ENCODE measurements at regions not wholly inside any gene's neighbourhood (a gene's known extent, or its start where the extent isn't known, plus 50 kb on each side); places are given as distances from the start of the nearest gene placed in this dataset.

DNA sequence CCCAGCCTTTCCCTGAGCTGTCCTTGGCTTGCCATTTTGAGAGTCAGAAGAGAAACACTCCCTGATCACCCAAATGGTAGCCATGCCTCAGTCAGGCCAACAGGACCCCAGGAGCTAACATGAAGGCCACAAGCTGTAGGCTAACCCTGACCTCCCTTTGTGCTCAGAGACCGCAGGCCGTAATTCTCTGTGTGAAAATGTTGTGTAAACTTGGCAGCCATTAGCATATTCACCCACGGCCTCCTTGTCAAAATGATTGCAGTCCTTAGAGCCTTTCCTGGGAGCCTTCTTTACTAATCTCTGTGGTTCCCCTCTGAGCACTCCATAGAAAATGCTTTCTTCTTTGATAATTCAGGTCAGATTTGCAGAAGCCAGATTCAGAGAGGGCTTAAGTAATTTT lies 418.9 kb downstream of the COG6 start:
- no peak for TF ChIP-seq JUNB (IDR thresholded peaks at IDR 0.05; ENCODE audit: unreplicated experiment)
- no peak for TF ChIP-seq CTCF (conservative IDR thresholded peaks at IDR 0.05; ENCODE audit: low read depth in 2 of 2)
- TF ChIP-seq CREB1 (CRISPR knock-in tag; IDR thresholded peaks at IDR 0.05; ENCODE audit: low read depth), result no peak
- no peak for TF ChIP-seq POLR2AphosphoS5 (IDR thresholded peaks at IDR 0.05; ENCODE audit: low read depth)
- TF ChIP-seq, protein P1, sequence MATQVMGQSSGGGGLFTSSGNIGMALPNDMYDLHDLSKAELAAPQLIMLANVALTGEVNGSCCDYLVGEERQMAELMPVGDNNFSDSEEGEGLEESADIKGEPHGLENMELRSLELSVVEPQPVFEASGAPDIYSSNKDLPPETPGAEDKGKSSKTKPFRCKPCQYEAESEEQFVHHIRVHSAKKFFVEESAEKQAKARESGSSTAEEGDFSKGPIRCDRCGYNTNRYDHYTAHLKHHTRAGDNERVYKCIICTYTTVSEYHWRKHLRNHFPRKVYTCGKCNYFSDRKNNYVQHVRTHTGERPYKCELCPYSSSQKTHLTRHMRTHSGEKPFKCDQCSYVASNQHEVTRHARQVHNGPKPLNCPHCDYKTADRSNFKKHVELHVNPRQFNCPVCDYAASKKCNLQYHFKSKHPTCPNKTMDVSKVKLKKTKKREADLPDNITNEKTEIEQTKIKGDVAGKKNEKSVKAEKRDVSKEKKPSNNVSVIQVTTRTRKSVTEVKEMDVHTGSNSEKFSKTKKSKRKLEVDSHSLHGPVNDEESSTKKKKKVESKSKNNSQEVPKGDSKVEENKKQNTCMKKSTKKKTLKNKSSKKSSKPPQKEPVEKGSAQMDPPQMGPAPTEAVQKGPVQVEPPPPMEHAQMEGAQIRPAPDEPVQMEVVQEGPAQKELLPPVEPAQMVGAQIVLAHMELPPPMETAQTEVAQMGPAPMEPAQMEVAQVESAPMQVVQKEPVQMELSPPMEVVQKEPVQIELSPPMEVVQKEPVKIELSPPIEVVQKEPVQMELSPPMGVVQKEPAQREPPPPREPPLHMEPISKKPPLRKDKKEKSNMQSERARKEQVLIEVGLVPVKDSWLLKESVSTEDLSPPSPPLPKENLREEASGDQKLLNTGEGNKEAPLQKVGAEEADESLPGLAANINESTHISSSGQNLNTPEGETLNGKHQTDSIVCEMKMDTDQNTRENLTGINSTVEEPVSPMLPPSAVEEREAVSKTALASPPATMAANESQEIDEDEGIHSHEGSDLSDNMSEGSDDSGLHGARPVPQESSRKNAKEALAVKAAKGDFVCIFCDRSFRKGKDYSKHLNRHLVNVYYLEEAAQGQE (IDR thresholded peaks at IDR 0.05; ENCODE audit: unreplicated experiment), result no peak
- TF ChIP-seq EZH2 (IDR thresholded peaks at IDR 0.05; ENCODE audit: low read depth, unreplicated experiment), result no peak
- TF ChIP-seq, protein P2, sequence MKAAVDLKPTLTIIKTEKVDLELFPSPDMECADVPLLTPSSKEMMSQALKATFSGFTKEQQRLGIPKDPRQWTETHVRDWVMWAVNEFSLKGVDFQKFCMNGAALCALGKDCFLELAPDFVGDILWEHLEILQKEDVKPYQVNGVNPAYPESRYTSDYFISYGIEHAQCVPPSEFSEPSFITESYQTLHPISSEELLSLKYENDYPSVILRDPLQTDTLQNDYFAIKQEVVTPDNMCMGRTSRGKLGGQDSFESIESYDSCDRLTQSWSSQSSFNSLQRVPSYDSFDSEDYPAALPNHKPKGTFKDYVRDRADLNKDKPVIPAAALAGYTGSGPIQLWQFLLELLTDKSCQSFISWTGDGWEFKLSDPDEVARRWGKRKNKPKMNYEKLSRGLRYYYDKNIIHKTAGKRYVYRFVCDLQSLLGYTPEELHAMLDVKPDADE (IDR thresholded peaks at IDR 0.05), result no peak

All from GM23338 (cell line).